Ammon's horn (tissue), 1 donor: ENCODE measurements at regions not wholly inside any gene's neighbourhood (a gene's known extent, or its start where the extent isn't known, plus 50 kb on each side); places are given as distances from the start of the nearest gene placed in this dataset.
A peak's percentile ranks its signal among the peaks of the same experiment; 100 is the strongest.
"Not testable (repeated sequence)": the region's sequence is repeated elsewhere in the genome, so short reads cannot be mapped to it uniquely, and the experiment has no call there.

Experiments used
- DNase-seq: peaks from one replicate; pipeline ENCODE4 v3.0.0-alpha.2; 2016; ENCODE audit warnings: low spot score

DNA sequence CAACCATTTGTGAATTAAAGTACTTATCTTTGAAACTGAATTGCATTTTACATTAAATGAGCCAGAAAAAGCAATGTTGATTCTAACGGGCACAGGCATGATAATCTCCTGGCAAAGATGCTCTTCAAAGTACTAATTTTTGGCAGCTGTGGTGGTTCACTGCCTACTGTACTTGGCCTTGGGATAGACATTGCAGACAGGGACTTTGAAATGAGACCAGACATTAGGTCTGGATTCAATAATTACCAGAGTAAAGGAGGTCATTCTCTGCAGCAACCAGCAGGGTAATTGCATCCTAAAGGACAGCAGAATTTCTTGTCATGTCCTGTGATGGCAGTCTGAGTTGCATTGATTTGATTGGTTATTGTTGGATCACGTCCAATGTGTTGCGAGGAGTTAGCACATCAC, 986.5 kb downstream of the TDRD15 start:
- DNase-seq = no peak

DNA sequence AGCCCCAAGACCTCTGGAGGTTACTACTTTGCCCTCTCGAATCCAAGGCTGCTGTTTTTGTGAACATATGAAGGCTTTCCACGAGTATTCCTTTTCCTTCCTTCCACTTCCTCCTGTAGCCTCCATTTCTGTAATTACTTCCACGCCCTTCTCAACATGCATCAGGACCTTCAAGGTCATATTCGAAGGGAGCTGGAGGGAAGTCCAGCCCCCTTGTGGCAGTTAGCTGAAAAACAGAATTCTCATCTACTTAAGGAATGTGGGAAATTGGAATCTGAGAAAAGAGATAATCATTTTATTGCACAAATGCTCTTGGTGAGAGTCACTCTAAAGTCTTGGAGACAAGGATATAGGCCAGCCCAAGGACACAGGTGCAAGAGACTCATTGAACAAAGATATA, 1000.2 kb downstream of the TDRD15 start:
- DNase-seq = no peak

DNA sequence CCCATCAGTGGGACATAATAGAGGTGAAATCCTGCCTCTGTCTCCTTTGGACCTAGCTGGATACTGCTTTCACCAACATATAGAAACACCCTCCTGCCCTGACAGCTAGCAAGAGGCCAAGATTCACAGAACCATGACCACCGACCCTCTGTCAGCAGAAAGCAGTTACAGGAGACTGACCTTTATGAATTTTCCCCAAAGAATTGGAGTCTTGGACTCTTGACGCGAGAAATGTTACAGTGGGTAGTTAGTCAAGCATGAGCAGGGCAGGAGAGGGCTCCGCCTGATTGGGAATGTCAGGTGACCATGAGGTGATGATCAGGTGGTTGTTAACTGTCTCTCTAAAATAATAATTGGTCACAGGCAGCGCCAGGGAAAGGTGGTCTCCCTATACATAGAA, 1002.3 kb downstream of the TDRD15 start:
- no peak for DNase-seq

DNA sequence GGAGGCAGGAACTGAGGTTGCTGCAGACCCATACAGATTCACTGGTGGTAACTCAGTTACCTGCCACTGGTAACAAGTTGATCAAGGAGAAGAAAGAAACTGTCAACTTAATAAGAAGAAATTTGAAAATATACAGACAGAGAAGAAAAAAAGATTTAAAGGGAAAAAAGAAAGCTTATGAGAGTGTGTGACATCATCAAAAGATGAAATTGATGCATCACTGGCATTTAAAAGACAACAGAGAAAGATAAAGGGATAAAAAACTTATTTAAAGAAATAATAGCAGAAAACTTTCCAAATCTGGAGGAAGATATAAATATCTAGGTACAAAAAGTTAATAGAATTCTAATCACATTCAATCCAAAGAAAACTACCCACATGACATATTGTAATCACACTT, 1003.2 kb downstream of the TDRD15 start:
- no peak for DNase-seq

- DNase-seq = no peak
Measured at GRCh38 chr2:22134421-22134820, 1010.7 kb downstream of the TDRD15 start.

- peak; percentile 2 for DNase-seq
Measured at GRCh38 chr2:22136446-22136845, 1012.7 kb downstream of the TDRD15 start.

GRCh38 chr2:22143840-22144239, 1020.1 kb downstream of the TDRD15 start:
- no peak for DNase-seq

GRCh38 chr2:22153931-22154613, 1030.3 kb downstream of the TDRD15 start:
- no peak for DNase-seq

GRCh38 chr2:22156661-22157060, 1032.9 kb downstream of the TDRD15 start:
- DNase-seq = not testable (repeated sequence)

DNA sequence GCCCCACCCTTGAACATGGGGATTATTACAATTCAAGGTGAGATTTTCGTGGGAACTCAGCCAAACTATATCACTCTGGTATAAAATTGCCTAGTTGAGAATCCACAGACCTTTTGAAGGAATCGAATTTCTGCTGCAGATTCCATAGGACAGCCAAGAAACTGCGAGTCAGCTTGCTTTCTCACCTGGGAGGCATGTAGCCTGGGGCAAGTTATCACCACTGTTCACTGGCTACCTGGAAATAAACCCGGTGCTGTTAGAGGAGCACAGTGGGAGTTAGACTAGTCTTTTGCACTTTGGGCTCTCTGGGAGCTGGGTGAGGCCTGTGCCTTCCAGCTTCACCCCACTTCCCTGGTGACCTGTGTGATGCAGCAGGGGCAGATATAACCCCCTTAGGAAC, 1043.5 kb downstream of the TDRD15 start:
- DNase-seq = no peak

DNA sequence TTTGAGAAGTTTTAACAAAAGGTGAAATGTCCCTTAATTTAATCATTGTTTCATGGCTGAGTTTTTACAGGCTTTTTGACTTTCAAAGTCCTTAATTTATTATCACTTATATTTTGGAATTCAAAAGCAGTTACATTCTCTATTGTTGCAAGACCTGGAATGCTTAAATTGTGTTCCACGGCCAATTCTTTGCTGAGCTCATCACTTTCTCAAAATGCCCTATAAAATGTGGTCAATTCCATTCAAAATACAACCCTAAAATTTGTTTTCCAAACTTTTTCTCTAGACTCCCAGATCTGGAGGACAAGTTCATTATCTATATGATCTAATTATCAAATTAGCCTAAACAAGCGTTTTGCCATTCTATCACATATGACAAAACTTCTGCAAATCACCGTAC, 1051.2 kb downstream of the TDRD15 start:
- no peak for DNase-seq

DNA sequence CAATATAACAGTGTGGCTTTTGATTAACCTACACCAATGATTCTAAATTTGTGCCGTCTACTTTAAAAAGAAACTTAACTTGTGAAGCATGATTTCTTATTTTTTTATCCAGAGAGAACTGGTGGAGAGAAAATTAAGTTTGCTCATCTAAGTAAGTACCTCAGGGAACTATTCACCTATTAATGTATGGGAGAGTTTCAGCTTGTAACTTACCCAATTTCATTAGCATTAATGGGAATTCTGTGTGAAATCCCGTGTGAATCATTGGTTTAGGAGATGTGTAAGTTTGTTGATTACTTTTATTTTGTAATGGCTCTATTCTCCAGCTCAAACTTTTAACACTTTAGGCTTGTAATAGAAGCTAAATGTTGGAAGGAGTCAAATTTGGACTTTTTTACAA, 1061.5 kb downstream of the TDRD15 start:
- no peak for DNase-seq

GRCh38 chr2:22186261-22186828, 1062.6 kb downstream of the TDRD15 start:
- DNase-seq = not testable (repeated sequence)

DNA sequence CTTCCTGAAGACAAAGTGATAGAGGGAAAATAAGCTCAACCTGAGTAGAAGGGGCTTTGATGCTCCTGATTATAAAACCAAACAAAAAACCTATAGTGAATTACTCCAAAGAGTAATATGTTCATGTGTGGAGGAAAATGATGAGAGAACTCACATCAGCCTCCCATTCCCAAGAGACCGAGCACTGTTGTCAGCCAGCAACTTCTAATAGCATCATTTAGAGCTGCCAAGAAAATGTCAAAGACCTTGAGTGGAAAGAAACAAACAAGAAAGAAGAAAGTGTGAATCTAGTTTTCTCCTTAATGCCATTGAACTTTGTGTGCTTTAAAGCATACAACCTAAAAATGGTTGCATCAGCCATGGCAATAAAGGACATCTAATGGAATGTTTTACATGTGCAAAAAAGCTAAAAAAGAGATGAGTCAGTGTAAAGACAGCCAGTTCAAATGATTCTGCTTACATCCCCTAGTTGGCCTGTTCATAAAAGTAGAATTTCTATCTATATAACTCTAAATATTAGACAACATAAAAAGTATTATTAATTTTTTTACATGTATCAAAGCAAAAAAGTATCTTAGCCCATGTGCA, 1066.2 kb downstream of the TDRD15 start:
- DNase-seq = no peak

GRCh38 chr2:22194218-22194617, 1070.5 kb downstream of the TDRD15 start:
- DNase-seq = no peak

- DNase-seq = no peak
Measured at GRCh38 chr2:22196806-22197205, 1073.0 kb downstream of the TDRD15 start.

DNA sequence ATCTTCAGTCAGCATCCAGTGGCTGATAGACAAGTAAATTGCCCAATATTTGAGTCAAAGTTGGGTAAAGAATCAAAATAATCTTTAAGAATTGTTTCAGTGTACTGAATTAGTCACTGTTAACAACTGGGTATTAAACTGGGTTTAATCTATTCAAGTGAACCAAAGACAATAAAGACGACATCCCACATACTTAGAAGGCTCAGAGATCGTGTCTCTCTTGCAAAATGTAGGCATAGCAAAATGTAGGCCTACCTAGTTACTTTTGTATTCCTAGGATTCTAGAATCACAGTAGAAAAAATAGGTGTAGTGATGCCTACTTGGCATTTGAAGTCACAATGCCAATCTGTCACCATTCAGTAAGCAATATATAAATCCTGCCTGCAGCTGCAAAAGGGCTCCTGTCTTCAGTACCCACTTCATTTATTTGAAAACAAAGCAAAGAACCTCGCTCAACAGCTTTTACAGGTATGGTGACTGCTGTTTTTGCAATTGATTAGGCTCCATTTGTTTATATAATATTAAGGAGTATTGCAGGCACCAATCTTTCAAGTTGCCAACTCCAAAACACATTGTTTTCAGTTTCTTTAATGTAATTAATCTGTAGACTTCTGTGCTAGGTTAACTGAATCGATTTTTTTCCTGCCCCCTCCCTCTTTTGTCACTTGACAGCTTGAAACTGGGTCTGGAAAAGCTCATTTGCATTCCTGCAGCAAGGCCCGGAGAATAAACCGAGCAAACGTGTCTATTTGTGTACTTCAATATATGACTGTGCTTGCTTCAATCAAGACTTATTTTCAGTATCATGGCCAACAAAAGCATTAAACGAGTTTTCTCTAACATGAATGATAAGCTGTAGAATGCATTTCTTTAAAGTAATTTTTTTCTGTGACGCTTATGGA, 1074.9 kb downstream of the TDRD15 start:
- no peak for DNase-seq

DNA sequence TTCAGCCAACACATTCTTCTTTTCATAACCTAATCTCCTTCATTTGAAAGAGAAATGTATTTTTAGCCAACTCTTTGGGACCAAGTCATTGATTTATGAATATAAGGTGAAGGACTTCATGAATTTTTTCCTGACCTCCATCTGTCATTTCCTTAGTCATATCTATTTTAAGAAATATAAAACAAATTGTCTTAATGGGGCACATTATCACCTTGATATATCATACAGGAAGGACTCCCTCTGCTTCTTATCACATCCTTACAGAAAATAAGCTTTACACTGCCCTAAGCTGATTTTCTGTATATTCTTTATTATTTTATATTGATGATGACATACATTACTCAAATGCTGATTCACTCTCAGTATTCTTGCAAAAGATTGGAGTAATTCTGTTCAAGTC, 1076.2 kb downstream of the TDRD15 start:
- DNase-seq = no peak

DNA sequence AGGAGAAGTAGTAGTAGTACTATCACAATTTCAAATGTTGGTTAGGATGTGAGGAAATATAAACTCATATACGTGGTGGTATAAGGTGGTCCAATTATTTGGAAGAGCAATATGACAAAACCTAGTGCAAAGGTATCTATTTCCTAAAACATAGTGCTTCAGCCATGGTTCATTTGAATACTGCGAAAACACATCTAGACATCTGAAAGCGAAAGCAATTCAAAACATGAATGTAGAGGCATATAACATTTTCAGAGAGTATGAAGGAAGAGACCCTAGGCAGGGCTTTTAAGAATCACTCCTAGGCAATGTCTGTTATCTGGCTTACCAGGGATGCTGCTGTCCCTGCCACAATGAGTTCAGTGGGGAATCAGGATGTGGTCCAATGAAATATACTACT, 1085.8 kb downstream of the TDRD15 start:
- no peak for DNase-seq

- DNase-seq = no peak
Measured at GRCh38 chr2:22213237-22213636, 1089.5 kb downstream of the TDRD15 start.

DNA sequence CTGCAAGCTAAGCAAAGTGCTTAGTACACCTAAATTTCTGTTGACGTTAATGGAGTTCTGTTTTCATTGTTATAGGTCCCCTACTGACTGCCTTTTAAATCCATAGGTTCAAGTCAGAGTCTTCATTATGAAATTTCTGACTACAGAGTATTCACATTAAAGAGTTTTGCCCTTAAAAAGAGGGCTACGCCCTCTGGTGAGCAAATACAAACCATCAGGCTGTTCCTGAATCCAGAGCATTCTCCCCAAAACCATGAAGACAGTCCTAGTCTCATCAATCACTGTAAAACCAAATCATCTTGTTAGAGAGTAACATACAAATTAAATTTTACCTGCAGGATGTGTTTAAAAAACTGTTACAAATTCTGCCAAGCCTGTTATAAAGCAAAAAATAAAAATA, 1091.7 kb downstream of the TDRD15 start:
- no peak for DNase-seq

DNA sequence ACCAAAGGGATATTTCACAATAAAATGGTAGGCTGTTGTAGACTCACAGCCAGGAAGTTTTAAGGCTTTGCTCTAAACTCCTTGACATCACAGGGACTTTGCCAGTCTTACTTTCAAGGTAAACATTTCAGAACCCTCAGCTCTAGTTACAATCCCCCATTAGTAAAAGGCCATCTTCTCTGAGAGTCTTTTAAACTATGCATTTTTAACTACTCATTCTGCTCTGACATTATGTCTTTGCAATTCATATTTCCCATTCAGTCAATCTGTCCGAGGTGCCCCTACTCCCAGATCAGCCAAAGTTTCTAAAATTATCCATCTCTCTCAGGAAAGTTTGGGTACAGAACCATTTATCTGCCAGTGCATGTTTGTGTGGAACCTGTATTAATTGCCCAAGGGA, 1094.1 kb downstream of the TDRD15 start:
- DNase-seq = no peak

DNA sequence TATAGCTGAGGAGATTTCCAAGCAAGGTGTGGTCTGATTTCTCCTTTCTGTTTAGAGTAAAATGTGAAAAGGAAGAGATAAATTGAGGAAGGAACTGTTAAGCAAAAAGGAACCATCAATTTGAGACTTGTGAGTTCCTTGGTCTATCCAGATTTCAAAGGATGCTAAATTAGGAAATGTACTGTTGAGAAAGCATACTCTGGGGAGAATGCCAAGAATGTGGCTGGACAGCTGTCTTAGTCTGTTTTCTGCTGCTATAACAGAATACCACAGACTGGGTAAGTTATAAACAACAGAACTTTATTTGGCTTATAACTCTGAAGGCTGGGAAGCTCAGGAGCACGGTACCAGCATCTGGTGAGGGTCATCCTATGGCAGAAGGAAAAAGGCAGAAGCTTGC, 1097.2 kb downstream of the TDRD15 start:
- no peak for DNase-seq
